Erythroblast (primary cell): ENCODE measurements at regions not wholly inside any gene's neighbourhood (a gene's known extent, or its start where the extent isn't known, plus 50 kb on each side); places are given as distances from the start of the nearest gene placed in this dataset.

Experiments used
- GATA1 ChIP-seq: IDR thresholded peaks from 2 replicates; pipeline ENCODE4 v1.6.1; 2011; ENCODE audit warnings: low read depth, mild to moderate bottlenecking, control low read depth, low read length, moderate library complexity
- POLR2A ChIP-seq: IDR thresholded peaks from 2 replicates; pipeline ENCODE4 v1.6.1; 2011; ENCODE audit warnings: mild to moderate bottlenecking, low read length

DNA sequence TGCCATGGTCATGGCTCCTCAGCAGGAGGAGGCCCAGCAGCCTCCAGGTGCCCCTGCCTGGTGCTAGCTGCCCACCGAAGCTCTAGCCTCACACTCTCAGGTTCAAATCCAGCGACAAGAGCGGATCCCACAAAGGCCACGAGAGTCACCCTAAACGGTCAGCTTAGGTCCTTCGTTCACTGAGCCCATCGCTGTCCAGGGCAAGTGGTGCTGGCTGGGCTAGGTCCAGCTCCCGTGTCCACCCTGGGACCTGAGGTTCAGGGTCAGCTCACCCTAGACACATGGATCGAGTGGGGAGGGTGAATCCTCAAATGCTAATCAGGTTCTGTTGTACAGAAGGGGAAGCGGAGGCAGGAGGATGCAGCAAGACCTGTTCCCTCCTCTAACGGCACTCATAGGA is 171.9 kb upstream of the SULF2 start:
- no peak for TF ChIP-seq POLR2A
- no peak for TF ChIP-seq GATA1
